ENCODE measurements at regions not wholly inside any gene's neighbourhood (a gene's known extent, or its start where the extent isn't known, plus 50 kb on each side); places are given as distances from the start of the nearest gene placed in this dataset.

GRCh38 chr5:133817456-133817855 is 151.0 kb downstream of the C5orf15 start:
- TF ChIP-seq REST (IDR thresholded peaks at IDR 0.05; ENCODE audit: low read depth): no peak
- no peak for TF ChIP-seq TCF12 (IDR thresholded peaks at IDR 0.05; ENCODE audit: low read depth)
- no peak for TF ChIP-seq YY1 (IDR thresholded peaks at IDR 0.05; ENCODE audit: low read depth)
- no peak for TF ChIP-seq RAD21 (IDR thresholded peaks at IDR 0.05; ENCODE audit: low read depth)
- TF ChIP-seq EP300 (IDR thresholded peaks at IDR 0.05; ENCODE audit: borderline replicate concordance): no peak
- TF ChIP-seq TEAD4 (IDR thresholded peaks at IDR 0.05): no peak
- no peak for TF ChIP-seq FOXM1 (IDR thresholded peaks at IDR 0.05; ENCODE audit: borderline replicate concordance, low read depth)

GRCh38 chr5:133816791-133817190 is 151.6 kb downstream of the C5orf15 start:
- no peak for TF ChIP-seq TAF1 (IDR thresholded peaks at IDR 0.05; ENCODE audit: low read depth)

GRCh38 chr5:133814152-133814551 is 154.3 kb downstream of the C5orf15 start:
- no peak for TF ChIP-seq NFIC (IDR thresholded peaks at IDR 0.05)
- TF ChIP-seq EP300 (IDR thresholded peaks at IDR 0.05; ENCODE audit: borderline replicate concordance): no peak
- no peak for TF ChIP-seq TCF12 (IDR thresholded peaks at IDR 0.05; ENCODE audit: low read depth)
- TF ChIP-seq CEBPB (IDR thresholded peaks at IDR 0.05): no peak
- no peak for TF ChIP-seq MAX (IDR thresholded peaks at IDR 0.05)
- TF ChIP-seq EGR1 (IDR thresholded peaks at IDR 0.05): no peak
- no peak for TF ChIP-seq ZBTB7A (IDR thresholded peaks at IDR 0.05; ENCODE audit: low read depth)
- TF ChIP-seq YY1 (IDR thresholded peaks at IDR 0.05; ENCODE audit: low read depth): no peak
- no peak for TF ChIP-seq USF1 (IDR thresholded peaks at IDR 0.05)
- no peak for TF ChIP-seq TEAD4 (IDR thresholded peaks at IDR 0.05)
- TF ChIP-seq TAF1 (IDR thresholded peaks at IDR 0.05; ENCODE audit: low read depth): no peak
- no peak for TF ChIP-seq FOXM1 (IDR thresholded peaks at IDR 0.05; ENCODE audit: borderline replicate concordance, low read depth)
- TF ChIP-seq RAD21 (IDR thresholded peaks at IDR 0.05; ENCODE audit: low read depth): no peak
- no peak for TF ChIP-seq CREB1 (IDR thresholded peaks at IDR 0.05; ENCODE audit: low read depth)
- no peak for TF ChIP-seq REST (IDR thresholded peaks at IDR 0.05; ENCODE audit: low read depth)

GRCh38 chr5:133811168-133811567 is 157.3 kb downstream of the C5orf15 start:
- TF ChIP-seq USF1 (IDR thresholded peaks at IDR 0.05): no peak
- no peak for TF ChIP-seq ZBTB7A (IDR thresholded peaks at IDR 0.05; ENCODE audit: low read depth)
- no peak for TF ChIP-seq EGR1 (IDR thresholded peaks at IDR 0.05)
- no peak for TF ChIP-seq YY1 (IDR thresholded peaks at IDR 0.05; ENCODE audit: low read depth)
- no peak for TF ChIP-seq MAX (IDR thresholded peaks at IDR 0.05)
- no peak for TF ChIP-seq CREB1 (IDR thresholded peaks at IDR 0.05; ENCODE audit: low read depth)
- no peak for TF ChIP-seq TAF1 (IDR thresholded peaks at IDR 0.05; ENCODE audit: low read depth)
- TF ChIP-seq REST (IDR thresholded peaks at IDR 0.05; ENCODE audit: low read depth): no peak
- TF ChIP-seq EP300 (IDR thresholded peaks at IDR 0.05; ENCODE audit: borderline replicate concordance): no peak
- no peak for TF ChIP-seq FOXM1 (IDR thresholded peaks at IDR 0.05; ENCODE audit: borderline replicate concordance, low read depth)
- TF ChIP-seq TEAD4 (IDR thresholded peaks at IDR 0.05): no peak
- no peak for TF ChIP-seq NFIC (IDR thresholded peaks at IDR 0.05)

GRCh38 chr5:133809801-133810200 is 158.6 kb downstream of the C5orf15 start:
- TF ChIP-seq YY1 (IDR thresholded peaks at IDR 0.05; ENCODE audit: low read depth) (no peak), USF1 (IDR thresholded peaks at IDR 0.05) (no peak), EGR1 (IDR thresholded peaks at IDR 0.05) (no peak), MAX (IDR thresholded peaks at IDR 0.05) (no peak), TEAD4 (IDR thresholded peaks at IDR 0.05) (no peak), CEBPB (IDR thresholded peaks at IDR 0.05) (no peak), RAD21 (IDR thresholded peaks at IDR 0.05; ENCODE audit: low read depth) (no peak), REST (IDR thresholded peaks at IDR 0.05; ENCODE audit: low read depth) (no peak), TCF12 (IDR thresholded peaks at IDR 0.05; ENCODE audit: low read depth) (no peak)
